GM18909 (cell line): ENCODE measurements at regions not wholly inside any gene's neighbourhood (a gene's known extent, or its start where the extent isn't known, plus 50 kb on each side); places are given as distances from the start of the nearest gene placed in this dataset.

Source experiments
- ATAC-seq: cut with Tn5 transposase; IDR thresholded peaks from one replicate; pipeline ENCODE4 v1.9.1; 2021; ENCODE audit warnings: mild to moderate bottlenecking; ENCODE audit not compliant: unreplicated experiment, poor library complexity

- ATAC-seq, result no peak
Measured at GRCh38 chr4:117425636-117426035, 340.3 kb upstream of the TRAM1L1 start.

DNA sequence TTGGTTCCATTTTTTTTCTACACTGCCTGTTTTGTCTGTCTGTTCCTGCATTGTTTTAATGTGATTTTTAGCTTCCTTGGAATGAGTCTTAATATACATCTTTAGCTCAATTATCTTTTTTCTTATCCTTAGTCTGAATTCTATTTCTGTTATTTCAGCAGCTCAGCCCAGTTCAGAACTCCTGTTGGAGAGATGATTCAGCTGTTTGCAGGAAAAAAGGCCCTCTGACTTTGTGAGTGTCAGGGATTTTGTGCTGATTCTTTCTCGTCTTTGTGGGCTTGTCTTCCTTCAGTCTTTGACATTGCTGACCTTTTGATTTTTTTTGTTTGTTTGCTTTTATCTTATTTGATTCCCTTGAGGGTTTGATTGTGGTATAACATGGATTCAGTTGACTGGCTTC is 343.2 kb upstream of the TRAM1L1 start:
- no peak for ATAC-seq

DNA sequence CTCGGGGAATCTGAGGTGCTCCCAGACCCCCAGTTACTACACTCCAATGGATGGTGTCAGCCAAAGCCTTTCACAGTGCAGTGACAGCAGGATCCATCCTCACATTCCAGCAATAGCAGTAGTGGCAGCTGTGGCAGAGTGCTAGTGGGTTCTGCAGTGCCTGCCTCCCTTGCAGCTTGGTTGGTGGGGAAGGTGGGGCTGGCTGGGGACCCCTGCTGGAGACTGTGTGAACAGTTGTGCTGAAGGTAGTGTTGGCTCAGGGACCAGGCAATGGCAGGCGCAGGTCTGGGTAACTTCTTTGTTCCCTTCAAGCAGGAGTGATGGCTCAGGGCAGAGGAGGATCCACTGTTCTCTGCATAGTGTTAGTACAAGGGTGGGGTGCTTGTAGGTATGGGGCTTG is 343.7 kb upstream of the TRAM1L1 start:
- no peak for ATAC-seq

GRCh38 chr4:117429506-117429905 is 344.1 kb upstream of the TRAM1L1 start:
- no peak for ATAC-seq

GRCh38 chr4:117434424-117434823 is 349.0 kb upstream of the TRAM1L1 start:
- ATAC-seq, result no peak

DNA sequence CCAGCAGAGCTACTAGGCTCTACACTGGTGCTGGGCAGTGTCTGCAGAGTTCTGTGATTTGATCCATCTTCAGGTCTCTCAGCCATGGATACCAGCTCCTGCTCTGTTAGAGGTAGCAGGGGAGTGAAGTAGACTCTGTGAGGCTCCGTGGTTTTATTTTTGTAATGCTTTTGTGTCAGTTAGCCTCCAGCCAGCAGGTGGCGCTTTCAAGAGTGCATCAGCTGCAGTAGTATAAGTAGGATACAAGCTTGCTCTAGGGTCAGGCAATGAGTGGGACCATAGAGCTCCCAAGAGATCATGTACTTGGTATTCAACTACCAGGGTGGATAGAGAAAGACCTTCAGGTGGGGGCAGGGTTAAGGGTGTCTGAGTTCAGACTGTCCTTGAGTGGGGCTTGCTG is 362.5 kb upstream of the TRAM1L1 start:
- no peak for ATAC-seq

DNA sequence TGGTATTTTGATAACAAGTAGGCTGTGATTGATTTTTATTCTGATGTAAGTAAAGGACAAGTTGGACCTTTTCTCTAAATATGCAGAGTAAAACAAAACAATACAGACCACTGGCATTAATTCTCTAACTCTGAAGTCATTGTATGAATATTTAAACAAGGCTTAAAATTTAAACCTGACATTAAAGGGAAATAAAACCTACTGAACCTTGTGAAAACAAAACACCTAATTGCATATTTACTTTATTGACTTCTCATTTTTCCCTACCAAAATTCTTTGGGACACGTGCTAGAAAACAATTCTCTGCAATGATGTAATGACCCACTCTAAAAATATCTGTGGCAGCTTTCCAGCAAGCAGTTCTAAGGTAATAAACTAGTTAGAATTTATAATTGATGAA is 369.7 kb upstream of the TRAM1L1 start:
- no peak for ATAC-seq

DNA sequence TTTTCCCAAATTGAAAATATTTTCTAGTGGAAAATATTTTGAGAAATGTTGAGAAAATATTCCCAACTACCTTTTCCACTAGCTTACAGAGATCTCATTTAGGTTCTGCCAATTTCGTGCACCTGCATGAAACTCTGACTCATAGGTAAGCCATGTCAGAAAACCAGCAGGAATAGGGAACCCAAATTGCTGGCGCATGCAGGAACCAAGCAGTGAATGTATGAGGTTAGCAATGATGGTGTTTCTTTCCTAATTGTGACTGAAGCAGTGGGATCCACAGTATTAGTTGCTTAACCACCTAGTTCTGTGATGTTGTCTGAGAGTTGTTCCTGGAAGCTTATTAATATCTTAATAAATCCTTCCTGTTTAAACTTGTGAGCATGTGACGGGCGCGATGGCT is 381.0 kb upstream of the TRAM1L1 start:
- no peak for ATAC-seq

- no peak for ATAC-seq
Measured at GRCh38 chr4:117467404-117467803, 382.0 kb upstream of the TRAM1L1 start.

DNA sequence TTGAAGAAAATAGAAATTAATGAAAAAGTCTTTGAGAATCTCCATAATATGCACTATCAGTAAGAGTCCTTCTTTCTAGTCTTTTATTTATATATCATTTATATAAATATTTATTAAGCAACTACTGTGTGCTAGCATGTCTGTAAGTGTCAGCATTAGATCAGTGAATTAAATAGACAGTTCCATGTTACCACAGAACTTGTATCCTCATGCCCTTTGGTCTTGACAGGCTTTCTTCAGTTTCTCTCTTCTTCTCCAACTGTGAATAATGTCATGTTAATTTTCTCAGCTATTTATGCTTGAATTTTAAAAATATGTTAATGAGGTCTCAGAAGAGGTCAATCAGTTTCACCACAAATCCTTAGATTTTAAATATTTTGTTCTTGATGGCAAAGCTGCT is 389.6 kb upstream of the TRAM1L1 start:
- ATAC-seq, result no peak

DNA sequence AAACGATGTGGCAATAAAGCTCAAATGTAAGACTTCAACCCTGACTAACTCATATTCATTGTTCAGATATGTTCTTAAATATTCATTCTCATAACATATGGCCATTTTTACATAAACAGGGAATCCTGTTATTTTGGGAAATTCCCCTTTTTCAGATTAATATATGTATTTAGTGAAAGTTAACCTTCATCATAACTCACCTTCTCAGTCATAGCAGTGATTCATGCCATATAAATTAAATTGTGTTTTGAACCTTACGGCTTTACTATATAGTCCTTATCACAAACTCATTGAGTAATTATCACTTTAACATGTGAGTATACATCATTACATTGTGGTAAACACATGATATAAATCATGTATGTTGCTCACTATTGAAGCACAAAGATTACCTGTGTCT is 392.5 kb upstream of the TRAM1L1 start:
- ATAC-seq, result no peak

GRCh38 chr4:117478702-117479101 is 393.3 kb upstream of the TRAM1L1 start:
- no peak for ATAC-seq

GRCh38 chr4:117479673-117480072 is 394.3 kb upstream of the TRAM1L1 start:
- no peak for ATAC-seq

GRCh38 chr4:117481742-117482141 is 396.4 kb upstream of the TRAM1L1 start:
- no peak for ATAC-seq

DNA sequence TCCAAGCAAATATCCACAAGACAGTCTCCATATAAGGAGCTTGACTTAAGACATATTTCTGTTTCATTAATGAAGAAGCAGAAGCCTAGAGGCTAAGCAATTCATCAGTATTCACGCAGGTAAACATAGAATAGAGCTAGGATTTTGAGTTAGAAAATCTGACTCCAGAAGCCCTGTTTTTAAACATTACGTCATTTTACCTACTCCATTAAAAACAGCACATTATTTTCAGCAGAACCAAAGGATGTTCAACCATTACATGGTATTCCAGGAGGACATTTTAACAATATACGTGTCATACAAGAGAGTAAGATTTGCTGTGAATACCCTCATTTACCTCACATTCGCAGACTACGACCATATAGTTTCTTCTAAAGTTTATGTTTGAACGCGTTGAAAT is 403.3 kb upstream of the TRAM1L1 start:
- no peak for ATAC-seq

DNA sequence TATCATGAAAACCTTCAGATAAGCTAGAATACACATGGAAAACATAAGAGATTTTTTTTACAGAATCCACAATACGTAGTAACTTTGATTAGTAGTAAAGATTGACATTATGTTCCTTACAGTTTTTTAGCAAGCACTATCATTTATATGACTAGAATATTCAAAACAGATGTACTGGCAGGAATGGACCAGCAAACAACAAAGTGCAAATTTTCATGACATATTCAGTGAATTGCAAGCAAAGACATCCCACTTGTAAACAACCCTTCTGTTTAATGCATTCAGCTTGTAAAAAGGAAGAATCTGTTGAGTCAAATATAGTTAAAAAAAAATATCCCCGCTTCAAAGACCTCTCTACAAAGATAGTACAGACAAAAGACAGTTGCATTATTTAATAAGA is 403.7 kb upstream of the TRAM1L1 start:
- no peak for ATAC-seq

- ATAC-seq, result no peak
Measured at GRCh38 chr4:117491516-117491915, 406.1 kb upstream of the TRAM1L1 start.

DNA sequence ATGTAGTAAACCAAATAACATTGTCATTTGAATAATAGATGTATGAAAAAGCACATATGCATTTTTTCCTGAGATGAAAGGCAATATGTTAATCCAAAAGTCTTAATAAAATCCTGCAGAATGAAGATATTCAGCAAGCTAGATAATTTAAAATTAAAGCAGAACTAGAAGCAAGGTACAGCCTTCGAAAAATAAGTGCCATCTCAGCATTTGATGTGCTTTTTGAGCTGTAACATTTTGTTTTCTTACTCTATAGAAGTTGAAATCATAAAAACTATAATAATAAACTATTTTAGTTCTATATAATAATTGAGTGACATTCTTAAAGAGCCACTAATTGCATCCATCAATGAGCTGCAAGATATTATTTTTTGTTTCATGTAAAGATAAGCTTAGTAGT is 410.4 kb upstream of the TRAM1L1 start:
- ATAC-seq, result no peak

DNA sequence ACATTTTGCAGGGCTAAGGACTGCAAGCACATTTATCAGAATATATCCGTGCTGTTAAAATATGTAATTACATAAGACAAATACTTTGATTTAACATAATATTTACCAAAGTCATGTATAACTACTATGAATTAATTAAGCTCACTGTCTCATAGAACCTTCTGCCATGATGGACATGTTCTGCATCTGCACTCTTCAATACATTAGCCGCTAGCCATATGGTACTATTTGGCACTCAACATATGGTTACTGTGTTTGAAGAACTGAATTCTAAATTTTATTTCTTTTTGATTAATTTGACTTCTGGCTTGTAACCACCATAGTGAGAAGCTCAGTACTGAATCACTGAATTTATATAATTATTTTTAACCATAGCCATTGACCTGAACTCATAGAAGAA is 427.0 kb upstream of the TRAM1L1 start:
- no peak for ATAC-seq

DNA sequence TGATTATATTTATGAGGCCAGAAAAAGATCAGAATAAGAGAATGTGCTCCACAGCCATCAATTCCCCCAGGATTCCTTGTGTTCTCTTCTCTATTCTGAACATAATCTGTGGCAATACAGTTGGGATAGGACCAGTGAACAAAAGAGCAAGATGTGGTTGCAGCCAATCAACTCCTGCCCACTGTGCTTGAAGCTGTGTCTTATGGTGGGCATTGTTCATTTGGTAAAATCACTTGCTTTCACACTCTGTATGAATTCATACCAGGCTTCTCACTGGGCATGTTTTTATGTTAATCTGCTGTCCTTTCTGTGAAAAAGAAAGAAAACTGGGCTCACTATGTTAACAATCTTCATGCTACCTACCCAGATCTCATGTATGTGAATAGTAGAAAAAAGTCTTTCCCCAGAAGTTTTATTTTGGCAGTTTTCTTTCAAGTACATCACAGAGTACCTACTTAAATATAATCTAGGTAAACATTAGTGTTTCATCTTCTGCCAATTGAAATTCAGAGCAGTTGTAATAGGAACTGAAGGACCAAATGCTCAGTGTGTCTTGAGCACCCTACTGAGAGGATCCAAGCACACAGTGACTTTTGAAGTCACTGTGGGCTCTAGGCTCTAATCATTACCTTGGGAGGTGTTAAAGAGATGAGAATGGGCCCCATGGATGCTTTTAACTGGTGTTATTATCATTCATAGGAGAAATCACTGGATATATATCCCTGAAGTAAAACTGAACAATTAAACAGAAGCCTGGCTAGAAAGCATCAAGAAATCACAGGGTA is 429.2 kb upstream of the TRAM1L1 start:
- ATAC-seq, result no peak

DNA sequence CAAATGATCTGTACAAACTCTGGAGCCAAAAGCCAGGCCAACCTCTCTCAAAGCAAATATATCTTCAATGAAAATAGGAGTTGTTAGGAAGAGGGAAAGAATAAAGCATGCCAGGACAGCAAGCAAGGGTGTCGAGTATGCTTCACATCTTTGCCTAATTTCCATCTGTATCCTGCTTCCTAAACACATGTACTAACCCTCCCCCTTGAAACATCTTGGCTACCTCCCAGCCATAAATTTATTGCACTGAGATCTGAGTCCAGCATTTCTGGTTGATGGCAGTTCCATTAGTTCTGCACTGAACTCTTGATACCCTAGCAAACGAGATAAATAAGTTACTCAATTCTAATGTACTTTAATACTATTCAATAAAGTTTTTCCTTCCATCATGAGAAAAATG is 430.5 kb upstream of the TRAM1L1 start:
- no peak for ATAC-seq

GRCh38 chr4:117527601-117528000 is 442.2 kb upstream of the TRAM1L1 start:
- no peak for ATAC-seq

- ATAC-seq, result no peak
Measured at GRCh38 chr4:117529401-117529800, 444.0 kb upstream of the TRAM1L1 start.
